ENCODE measurements at regions not wholly inside any gene's neighbourhood (a gene's known extent, or its start where the extent isn't known, plus 50 kb on each side); places are given as distances from the start of the nearest gene placed in this dataset.

- TF ChIP-seq CTCF (tag by site-specific recombination; IDR thresholded peaks at IDR 0.05) = no peak
- TF ChIP-seq ZFP69B (tag by site-specific recombination; IDR thresholded peaks at IDR 0.05) = no peak
- no peak for TF ChIP-seq KLF9 (tag by site-specific recombination; IDR thresholded peaks at IDR 0.05; ENCODE audit: low read depth)
- TF ChIP-seq ZNF670 (tag by site-specific recombination; IDR thresholded peaks at IDR 0.05; ENCODE audit: low read depth) = no peak
- no peak for TF ChIP-seq SP7 (tag by site-specific recombination; IDR thresholded peaks at IDR 0.05)
- no peak for TF ChIP-seq ZNF629 (tag by site-specific recombination; IDR thresholded peaks at IDR 0.05)
- TF ChIP-seq ZBTB49 (tag by site-specific recombination; IDR thresholded peaks at IDR 0.05; ENCODE audit: low read depth) = no peak
- no peak for TF ChIP-seq TCF7L2 (IDR thresholded peaks at IDR 0.05; ENCODE audit: borderline replicate concordance, low read depth, low read length)
These were observed 250.7 kb downstream of the VAPA start for GRCh38 chr18:10164271-10165071.
